GM12891 (cell line): ENCODE measurements at regions not wholly inside any gene's neighbourhood (a gene's known extent, or its start where the extent isn't known, plus 50 kb on each side); places are given as distances from the start of the nearest gene placed in this dataset.
"Not testable (repeated sequence)": the region's sequence is repeated elsewhere in the genome, so short reads cannot be mapped to it uniquely, and the experiment has no call there.

Source experiments
- DNase-seq: peaks from one replicate; pipeline ENCODE4 v3.0.0; 2011; ENCODE audit warnings: low spot score; ENCODE audit not compliant: insufficient read length
- FAIRE-seq: peaks from 2 replicates; lab custom pipeline; 2011; peaks lifted over from hg19 to GRCh38; lab: Jason Lieb, UNC
- PAX5 ChIP-seq: IDR thresholded peaks from 2 replicates; pipeline ENCODE4 v1.6.1; 2011; ENCODE audit warnings: low read length, moderate library complexity, mild to moderate bottlenecking; ENCODE audit not compliant: insufficient read depth, severe bottlenecking
- POLR2A ChIP-seq: IDR thresholded peaks from 2 replicates; pipeline ENCODE4 v1.6.1; 2011; ENCODE audit warnings: low read depth, low read length, control low read depth
- POLR2AphosphoS5 ChIP-seq: IDR thresholded peaks from 2 replicates; pipeline ENCODE4 v1.6.1; 2011; ENCODE audit warnings: low read depth, low read length, control low read depth
- POU2F2 ChIP-seq: IDR thresholded peaks from 2 replicates; pipeline ENCODE4 v1.6.1; 2011; ENCODE audit warnings: low read depth, mild to moderate bottlenecking, control low read depth, low read length, moderate library complexity
- SPI1 ChIP-seq: IDR thresholded peaks from 2 replicates; pipeline ENCODE4 v1.6.1; 2011; ENCODE audit warnings: low read depth, low read length, control low read depth
- TAF1 ChIP-seq: IDR thresholded peaks from 2 replicates; pipeline ENCODE4 v1.6.1; 2011; ENCODE audit warnings: low read depth, low read length, control low read depth

GRCh38 chrX:76617020-76617419 is 189.5 kb downstream of the MAGEE1 start:
- TF ChIP-seq TAF1: no peak
- TF ChIP-seq PAX5: no peak
- no peak for TF ChIP-seq POLR2A
- no peak for TF ChIP-seq POLR2AphosphoS5
- no peak for TF ChIP-seq SPI1
- no peak for TF ChIP-seq POU2F2
- DNase-seq (no peak), FAIRE-seq (no peak)

DNA sequence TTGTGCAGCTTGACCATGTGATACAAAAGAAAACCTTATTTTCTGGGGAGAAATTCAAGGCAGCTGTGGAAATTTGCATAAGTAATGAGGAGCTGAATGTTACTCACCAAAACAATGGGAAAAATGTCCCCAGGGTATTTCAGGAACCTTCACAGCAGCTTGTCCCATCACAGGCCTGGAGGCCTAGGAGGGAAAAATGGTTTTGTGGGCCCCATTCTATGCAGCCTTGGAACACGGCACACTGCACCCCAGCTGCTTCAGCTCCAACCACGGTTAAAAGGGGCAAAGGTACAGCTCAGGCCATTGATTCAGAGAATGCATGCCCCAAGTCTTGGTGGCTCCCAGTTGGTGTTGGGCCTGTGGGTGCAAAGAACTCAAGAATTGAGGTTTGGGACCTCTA is 216.1 kb downstream of the MAGEE1 start:
- no peak for FAIRE-seq
- TF ChIP-seq POLR2AphosphoS5 (no peak), POU2F2 (no peak), POLR2A (no peak)
- no peak for DNase-seq

DNA sequence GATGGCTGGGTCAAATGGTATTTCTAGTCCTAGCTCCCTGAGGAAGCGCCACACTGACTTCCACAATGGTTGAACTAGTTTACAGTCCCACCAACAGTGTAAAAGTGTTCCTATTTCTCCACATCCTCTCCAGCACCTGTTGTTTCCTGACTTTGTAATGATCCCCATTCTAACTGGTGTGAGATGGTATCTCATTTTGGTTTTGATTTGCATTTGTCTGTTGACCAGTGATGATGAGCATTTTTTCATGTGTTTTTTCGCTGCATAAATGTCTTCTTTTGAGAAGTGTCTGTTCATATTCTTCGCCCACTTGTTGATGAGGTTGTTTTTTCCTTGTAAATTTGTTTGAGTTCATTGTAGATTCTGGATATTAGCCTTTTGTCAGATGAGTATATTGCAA is 223.9 kb downstream of the MAGEE1 start:
- FAIRE-seq, DNase-seq: not testable (repeated sequence)

DNA sequence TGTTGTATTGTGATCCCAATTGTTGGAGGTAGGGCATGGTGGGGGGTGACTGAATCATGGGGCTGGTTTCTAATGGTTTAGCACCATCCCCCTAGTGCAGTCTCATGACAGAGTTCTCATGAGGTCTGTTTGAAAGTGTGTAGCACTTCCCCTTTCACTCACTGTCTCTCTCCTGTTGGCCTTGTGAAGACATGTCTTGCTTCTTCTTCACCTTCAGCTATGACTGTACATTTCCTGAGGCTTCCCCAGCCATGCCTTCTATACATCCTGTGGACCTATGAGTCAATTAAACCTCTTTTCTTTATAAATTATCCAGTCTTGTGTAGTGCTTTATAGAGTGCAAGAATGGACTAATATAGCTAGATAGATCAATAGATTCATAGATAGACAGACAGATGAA is 230.0 kb downstream of the MAGEE1 start:
- FAIRE-seq: no peak
- DNase-seq: no peak
- TF ChIP-seq POLR2A: no peak
- 0 out of 2 replicates have a peak, but pooled peaks have one; percentile 15 for TF ChIP-seq SPI1
